ENCODE measurements at regions not wholly inside any gene's neighbourhood (a gene's known extent, or its start where the extent isn't known, plus 50 kb on each side); places are given as distances from the start of the nearest gene placed in this dataset.
A peak's percentile ranks its signal among the peaks of the same experiment; 100 is the strongest.

- H3K14ac ChIP-seq (ENCODE audit: insufficient read length): no peak overlapping the region
- H2BK120ac ChIP-seq (replicated peaks; ENCODE audit: low read depth, low read length): no peak overlapping the region
- peaks cover 5% of the 10 kb centered on the region; the same call in 1 of the 2 replicates for H3K23me2 ChIP-seq (ENCODE audit: low read depth, low read length)
- no peak for TF ChIP-seq CEBPB (IDR thresholded peaks at IDR 0.05; ENCODE audit: low read depth, low read length)
- no peak for TF ChIP-seq TAF1 (IDR thresholded peaks at IDR 0.05; ENCODE audit: low read depth, low read length)
- TF ChIP-seq CBX5 (IDR thresholded peaks at IDR 0.05; ENCODE audit: low read depth, low read length): no peak
- TF ChIP-seq PHF8 (conservative IDR thresholded peaks at IDR 0.05; ENCODE audit: low read depth, low read length): no peak
- TF ChIP-seq ATF2 (IDR thresholded peaks at IDR 0.05; ENCODE audit: low read length): no peak
- no peak for TF ChIP-seq RNF2 (IDR thresholded peaks at IDR 0.05; ENCODE audit: borderline replicate concordance, low read depth, low read length, missing control alignments, poor library complexity, severe bottlenecking)
- TF ChIP-seq RAD21 (IDR thresholded peaks at IDR 0.05 in 1 of 2, conservative IDR thresholded peaks at IDR 0.05 in 1 of 2; ENCODE audit: low read depth in 2 of 2, low read length in 2 of 2): no peak
- peak overlapping the region; percentile 77 for H4K8ac ChIP-seq (ENCODE audit: extremely low read depth, insufficient read depth, low read length)
- peaks cover 2 to 5% of the 10 kb centered on the region in 2 experiments for H4K20me1 ChIP-seq (replicated peaks in 1 of 2; ENCODE audit: control insufficient read depth in 1 of 2, insufficient read depth in 2 of 2, low read length in 2 of 2)
- ChIA-PET CTCF (ENCODE audit: partially characterized antibody) (interaction anchor here (1.7 to 1.9 kb wide), 4 partner anchors 10 to 143 kb away, joined by 5 to 8 read pairs (median 6); no protein-coding TSS in a partner anchor), POLR2A (ENCODE audit: partially characterized antibody) (interaction anchor here (0.8 to 1.3 kb wide), 3 partner anchors 31 to 1506 kb away, joined by 3 to 4 read pairs (median 3); a partner anchor contains a TSS)
- H3K4ac ChIP-seq (replicated peaks; ENCODE audit: insufficient read length, low read depth, low read length): no peak overlapping the region
- H2BK20ac ChIP-seq (ENCODE audit: low read length): peak overlapping the region; percentile 21; the same call in 1 of the 2 replicates
- FAIRE-seq: no peak
- no peak overlapping the region for H4K5ac ChIP-seq (ENCODE audit: insufficient read length, low read depth, low read length)
- no peaks in the 10 kb centered on the region; the same call in 1 of the 2 replicates for H3K79me1 ChIP-seq (ENCODE audit: low read depth, low read length)
- peaks cover 0 to 30% of the 10 kb centered on the region in 2 experiments; a peak in 2 of 4 replicates for H3K79me2 ChIP-seq (ENCODE audit: control insufficient read depth in 1 of 2, insufficient read depth in 2 of 2, low read length in 2 of 2)
- peak overlapping the region; percentile 87; the same call in 1 of the 2 replicates for H2BK12ac ChIP-seq (ENCODE audit: low read depth, low read length)
- H2BK5ac ChIP-seq (ENCODE audit: low read depth, low read length): peak overlapping the region; percentile 63; the same call in 1 of the 2 replicates
- H3K4me2 ChIP-seq (ENCODE audit: insufficient read depth in 1 of 2, low read depth in 2 of 2, low read length in 2 of 2): no peak overlapping the region
- no peak overlapping the region; the same call in 1 of the 2 replicates for H2BK15ac ChIP-seq (ENCODE audit: low read length)
- no peak overlapping the region for H2AFZ ChIP-seq (ENCODE audit: low read length)
- DNase-seq (ENCODE audit: low read depth in 1 of 2, low spot score in 2 of 2): no peak
- no peak overlapping the region for H3K23ac ChIP-seq (ENCODE audit: insufficient read length)
- H3K9ac ChIP-seq (replicated peaks in 1 of 4; ENCODE audit: extremely low read depth in 1 of 4, low read depth in 3 of 4, low read length in 3 of 4): no peak overlapping the region
- no peak overlapping the region; the same call in 1 of the 2 replicates for H2AK5ac ChIP-seq (ENCODE audit: low read depth, low read length)
- H3K4me1 ChIP-seq (replicated peaks in 1 of 4; ENCODE audit: control insufficient read depth in 3 of 4, insufficient read depth in 4 of 4, low read length in 3 of 4): peaks cover 4 to 30% (median 25%) of the 10 kb centered on the region in 4 experiments
- no peak overlapping the region for H3K18ac ChIP-seq (ENCODE audit: extremely low read depth, low read length)
- no peak overlapping the region for H3K56ac ChIP-seq (replicated peaks; ENCODE audit: insufficient read length, low read depth, low read length)
- peaks cover 0 to 8% (median 6%) of the 10 kb centered on the region in 4 experiments; a peak in 4 of 7 replicates for H3K27me3 ChIP-seq (replicated peaks in 1 of 4; ENCODE audit: control insufficient read depth in 3 of 4, extremely low read depth in 1 of 4, insufficient read depth in 3 of 4, low read length in 3 of 4)
- H3K27ac ChIP-seq (ENCODE audit: low read depth, low read length): peak overlapping the region; percentile 71
- H3K36me3 ChIP-seq (ENCODE audit: control insufficient read depth in 2 of 4, insufficient read depth in 4 of 4, low read length in 3 of 4): no peaks in the 10 kb centered on the region
- H3K4me3 ChIP-seq (ENCODE audit: extremely low read depth in 1 of 4, insufficient read depth in 2 of 4, low read depth in 3 of 4, low read length in 4 of 4): no peak overlapping the region
- no peak overlapping the region for H4K91ac ChIP-seq (replicated peaks; ENCODE audit: insufficient read length, low read length)
- H3K9me3 ChIP-seq (ENCODE audit: insufficient read depth in 2 of 2, low read depth in 1 of 2, low read length in 1 of 2): no peaks in the 10 kb centered on the region
Measured at GRCh38 chr17:77286391-77286640, 145.5 kb downstream of the SEC14L1 start.
